Fibroblast of villous mesenchyme (primary cell): ENCODE measurements at regions not wholly inside any gene's neighbourhood (a gene's known extent, or its start where the extent isn't known, plus 50 kb on each side); places are given as distances from the start of the nearest gene placed in this dataset.

Experiments
- DNase-seq: peaks from one replicate; pipeline ENCODE4 v3.0.0-alpha.2; 2010; ENCODE audit warnings: low read depth
- H3K4me3 ChIP-seq: 2 replicates; pipeline ENCODE4 v1.5.1; 2011; ENCODE audit warnings: low read depth, mild to moderate bottlenecking, low read length
- CTCF ChIP-seq: IDR thresholded peaks from 2 replicates; pipeline ENCODE4 v1.5.1; 2012; ENCODE audit warnings: low read depth, mild to moderate bottlenecking, low read length; ENCODE audit not compliant: insufficient read depth

DNA sequence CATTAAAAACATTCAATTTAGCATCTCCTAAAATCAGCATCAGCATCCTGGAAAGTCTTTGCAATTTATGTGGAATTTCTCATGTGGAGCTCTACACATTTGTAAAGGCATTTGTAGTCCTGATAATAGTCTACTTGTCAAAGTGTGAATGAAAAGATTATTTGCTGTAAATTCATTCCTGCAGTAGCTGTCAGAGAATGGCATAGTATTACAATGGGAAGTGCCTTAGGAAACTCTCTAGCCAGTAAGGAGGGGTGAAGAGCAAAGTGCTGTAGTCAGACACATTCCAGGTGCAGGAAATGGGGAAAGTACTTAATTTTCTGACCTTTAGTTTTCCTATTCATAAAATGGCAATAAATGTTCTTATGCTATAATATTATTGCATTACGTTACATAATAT lies 627.9 kb downstream of the KCTD16 start:
- no peak for TF ChIP-seq CTCF
- DNase-seq = no peak
- H3K4me3 ChIP-seq = no peak overlapping the region

GRCh38 chr5:144794922-144795321 lies 624.2 kb downstream of the KCTD16 start:
- H3K4me3 ChIP-seq = no peak overlapping the region
- DNase-seq = no peak
- TF ChIP-seq CTCF = no peak

- no peak for TF ChIP-seq CTCF
- DNase-seq = no peak
These were observed 617.9 kb downstream of the KCTD16 start for GRCh38 chr5:144788556-144788955.

GRCh38 chr5:144788046-144788445 lies 617.4 kb downstream of the KCTD16 start:
- no peak overlapping the region for H3K4me3 ChIP-seq
- DNase-seq = no peak
- no peak for TF ChIP-seq CTCF

More at GRCh38 chr5:144788556-144788955, 617.9 kb downstream of the KCTD16 start:
- no peak overlapping the region for H3K4me3 ChIP-seq

GRCh38 chr5:144779368-144779767 lies 608.7 kb downstream of the KCTD16 start:
- TF ChIP-seq CTCF = no peak
- no peak overlapping the region for H3K4me3 ChIP-seq
- no peak for DNase-seq

DNA sequence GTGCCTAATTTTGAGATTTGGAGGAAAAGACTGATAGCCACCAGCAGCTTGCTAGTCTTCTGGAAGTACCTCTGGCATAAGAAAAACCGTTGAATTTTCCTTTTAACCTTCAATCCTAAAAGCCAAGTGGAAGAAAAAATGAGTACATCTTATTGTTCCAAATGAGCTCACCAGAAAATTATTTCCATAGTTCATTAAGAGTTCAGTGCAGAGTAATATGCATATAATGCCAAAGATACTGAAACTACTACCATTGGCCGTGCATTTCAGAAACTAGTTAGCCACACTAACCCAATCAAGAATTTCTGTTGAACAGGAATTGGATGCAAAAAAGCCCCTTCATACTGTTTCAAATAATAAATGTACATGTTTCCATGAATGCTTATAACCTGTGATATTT lies 607.9 kb downstream of the KCTD16 start:
- no peak for DNase-seq
- no peak overlapping the region for H3K4me3 ChIP-seq
- no peak for TF ChIP-seq CTCF

- no peak for DNase-seq
- no peak overlapping the region for H3K4me3 ChIP-seq
- TF ChIP-seq CTCF = no peak
These were observed 603.5 kb downstream of the KCTD16 start for GRCh38 chr5:144774197-144774596.
